KG1 (cell line): ENCODE measurements at regions not wholly inside any gene's neighbourhood (a gene's known extent, or its start where the extent isn't known, plus 50 kb on each side); places are given as distances from the start of the nearest gene placed in this dataset.

Source experiments
- DNase-seq: peaks from one replicate; lab custom pipeline; 2025; lab: John Stamatoyannopoulos, UW

GRCh38 chr2:156164091-156164720, 168.3 kb downstream of the NR4A2 start:
- no peak for DNase-seq

- DNase-seq, result no peak
Measured at GRCh38 chr2:156158808-156159207, 173.7 kb downstream of the NR4A2 start.

GRCh38 chr2:156157670-156158069, 174.9 kb downstream of the NR4A2 start:
- no peak for DNase-seq

- DNase-seq, result no peak
Measured at GRCh38 chr2:156156580-156156979, 175.9 kb downstream of the NR4A2 start.

GRCh38 chr2:156155319-156155718, 177.2 kb downstream of the NR4A2 start:
- DNase-seq, result no peak

GRCh38 chr2:156151351-156151750, 181.2 kb downstream of the NR4A2 start:
- no peak for DNase-seq

GRCh38 chr2:156147594-156148330, 184.8 kb downstream of the NR4A2 start:
- DNase-seq, result no peak

- DNase-seq, result no peak
Measured at GRCh38 chr2:156145976-156146375, 186.5 kb downstream of the NR4A2 start.

GRCh38 chr2:156145469-156145868, 187.1 kb downstream of the NR4A2 start:
- DNase-seq, result no peak

- DNase-seq, result no peak
Measured at GRCh38 chr2:156136566-156136965, 196.0 kb downstream of the NR4A2 start.

GRCh38 chr2:156134887-156135286, 197.6 kb downstream of the NR4A2 start:
- DNase-seq, result no peak

- DNase-seq, result no peak
Measured at GRCh38 chr2:156132941-156133340, 199.6 kb downstream of the NR4A2 start.

- no peak for DNase-seq
Measured at GRCh38 chr2:156132130-156132529, 200.4 kb downstream of the NR4A2 start.

- no peak for DNase-seq
Measured at GRCh38 chr2:156129227-156129626, 203.3 kb downstream of the NR4A2 start.

- no peak for DNase-seq
Measured at GRCh38 chr2:156125018-156125417, 207.5 kb downstream of the NR4A2 start.

GRCh38 chr2:156124458-156124857, 208.1 kb downstream of the NR4A2 start:
- no peak for DNase-seq

- DNase-seq, result no peak
Measured at GRCh38 chr2:156118753-156119416, 213.6 kb downstream of the NR4A2 start.

GRCh38 chr2:156116113-156116512, 216.4 kb downstream of the NR4A2 start:
- DNase-seq, result no peak

GRCh38 chr2:156115338-156115737, 217.2 kb downstream of the NR4A2 start:
- no peak for DNase-seq

- DNase-seq, result no peak
Measured at GRCh38 chr2:156112323-156112722, 220.2 kb downstream of the NR4A2 start.

GRCh38 chr2:156110890-156111289, 221.6 kb downstream of the NR4A2 start:
- no peak for DNase-seq

GRCh38 chr2:156099382-156099781, 233.1 kb downstream of the NR4A2 start:
- no peak for DNase-seq

GRCh38 chr2:156098506-156098905, 234.0 kb downstream of the NR4A2 start:
- DNase-seq, result no peak
